GM13977 (cell line): ENCODE measurements at regions not wholly inside any gene's neighbourhood (a gene's known extent, or its start where the extent isn't known, plus 50 kb on each side); places are given as distances from the start of the nearest gene placed in this dataset.
"Not testable (repeated sequence)": the region's sequence is repeated elsewhere in the genome, so short reads cannot be mapped to it uniquely, and the experiment has no call there.

Experiments used
- DNase-seq: peaks from one replicate; pipeline ENCODE4 v3.0.0; 2012; ENCODE audit warnings: low spot score
- CTCF ChIP-seq: IDR thresholded peaks from 2 replicates; pipeline ENCODE4 v1.5.1; 2012; ENCODE audit warnings: mild to moderate bottlenecking, control low read depth; ENCODE audit not compliant: insufficient read depth; ENCODE audit errors: extremely low read depth, missing control alignments
- in situ Hi-C: fragments of 300-500 bp; cut with MboI; formaldehyde crosslinking; loops from one replicate; pipeline ENCODE4 v1.12.0; 2022; ENCODE audit warnings: low sequenced_read_pairs, low pct_unique_long_range_greater_than_20kb, mixed read lengths, inconsistent platforms; ENCODE audit not compliant: unreplicated experiment

GRCh38 chr5:128854931-128855330 is 110.4 kb upstream of the SLC27A6 start:
- in situ Hi-C loops = no loop called here
- DNase-seq = no peak
- no peak for TF ChIP-seq CTCF

GRCh38 chr5:128857076-128857677 is 108.1 kb upstream of the SLC27A6 start:
- in situ Hi-C loops = no loop called here
- no peak for DNase-seq
- TF ChIP-seq CTCF = no peak

GRCh38 chr5:128858995-128859394 is 106.3 kb upstream of the SLC27A6 start:
- in situ Hi-C loops = no loop called here
- no peak for TF ChIP-seq CTCF

GRCh38 chr5:128861155-128861554 is 104.1 kb upstream of the SLC27A6 start:
- in situ Hi-C loops, DNase-seq: not testable (repeated sequence)

More at GRCh38 chr5:128858995-128859394, 106.3 kb upstream of the SLC27A6 start:
- no peak for DNase-seq

- DNase-seq = no peak
- in situ Hi-C loops = no loop called here
- TF ChIP-seq CTCF = no peak
Observed at GRCh38 chr5:128869970-128870369, 95.3 kb upstream of the SLC27A6 start.

- in situ Hi-C loops = no loop called here
- no peak for DNase-seq
- TF ChIP-seq CTCF = no peak
Observed at GRCh38 chr5:128870373-128870772, 94.9 kb upstream of the SLC27A6 start.

GRCh38 chr5:128870923-128871322 is 94.4 kb upstream of the SLC27A6 start:
- DNase-seq = no peak
- in situ Hi-C loops = no loop called here

More at GRCh38 chr5:128870923-128871322, 94.4 kb upstream of the SLC27A6 start:
- no peak for TF ChIP-seq CTCF
